Activated naive CD4-positive, alpha-beta T cell (primary cell): ENCODE measurements at regions not wholly inside any gene's neighbourhood (a gene's known extent, or its start where the extent isn't known, plus 50 kb on each side); places are given as distances from the start of the nearest gene placed in this dataset.
"Not testable (repeated sequence)": the region's sequence is repeated elsewhere in the genome, so short reads cannot be mapped to it uniquely, and the experiment has no call there.

Source experiments
- DNase-seq, 4 experiments: peaks; one replicate each; lab custom pipeline; 2025; lab: John Stamatoyannopoulos, UW

DNA sequence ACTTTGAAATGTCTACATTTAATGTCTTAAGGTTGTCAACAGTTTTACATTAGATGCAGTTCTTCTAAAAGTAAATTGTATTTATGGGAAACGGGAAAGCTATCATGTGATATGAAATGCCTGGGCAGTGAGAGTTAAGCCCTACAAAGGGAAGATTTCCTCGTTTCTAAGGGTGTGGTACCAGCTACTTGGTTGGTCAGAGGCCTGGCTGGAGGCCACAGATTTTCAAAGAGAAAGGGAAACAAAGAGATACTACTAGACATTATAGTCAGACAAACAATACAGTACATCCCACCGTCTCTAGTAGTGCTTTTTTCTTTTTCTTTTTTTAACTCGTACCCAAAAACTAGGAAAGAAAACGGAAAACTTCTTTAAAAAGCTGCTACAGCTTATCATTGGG is 467.8 kb downstream of the PCDH7 start:
- no peak for DNase-seq

DNA sequence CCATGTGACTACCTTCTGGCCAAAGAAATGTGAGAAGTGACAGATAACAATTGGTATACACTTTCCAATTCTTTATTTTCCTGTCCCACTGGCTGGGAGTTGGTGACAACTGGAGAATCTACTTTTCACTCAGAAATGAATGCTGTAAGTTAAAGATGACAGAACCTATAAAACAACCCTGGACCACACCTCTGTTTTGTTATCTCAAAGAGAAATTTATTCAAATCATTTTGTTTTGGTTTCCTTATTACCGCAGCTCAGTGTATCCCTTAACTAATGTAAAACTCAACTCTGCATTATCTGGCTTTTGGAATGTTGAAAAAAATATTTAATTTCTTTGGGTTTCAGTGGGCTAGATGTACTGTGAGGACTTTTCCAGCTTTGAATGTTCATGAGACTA is 469.8 kb downstream of the PCDH7 start:
- no peak for DNase-seq

DNA sequence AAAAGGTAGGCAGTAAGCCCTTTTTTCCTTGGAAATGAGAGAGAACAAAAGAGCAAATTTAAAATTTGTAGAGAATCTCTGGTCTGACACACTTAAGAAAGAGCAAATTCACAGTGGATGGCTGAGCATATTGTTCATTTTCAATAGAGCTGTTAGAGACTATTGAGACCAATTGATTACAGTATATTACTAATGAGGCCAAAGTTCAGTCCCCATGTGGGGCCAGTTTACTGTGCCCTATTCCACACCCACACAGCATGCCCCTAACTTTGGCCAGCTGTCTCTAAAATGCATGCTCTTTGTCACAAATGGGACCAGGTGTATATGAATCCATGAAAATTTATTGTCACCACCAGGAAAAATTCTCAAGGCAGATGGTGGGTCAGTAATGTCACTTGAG is 470.5 kb downstream of the PCDH7 start:
- DNase-seq: no peak

DNA sequence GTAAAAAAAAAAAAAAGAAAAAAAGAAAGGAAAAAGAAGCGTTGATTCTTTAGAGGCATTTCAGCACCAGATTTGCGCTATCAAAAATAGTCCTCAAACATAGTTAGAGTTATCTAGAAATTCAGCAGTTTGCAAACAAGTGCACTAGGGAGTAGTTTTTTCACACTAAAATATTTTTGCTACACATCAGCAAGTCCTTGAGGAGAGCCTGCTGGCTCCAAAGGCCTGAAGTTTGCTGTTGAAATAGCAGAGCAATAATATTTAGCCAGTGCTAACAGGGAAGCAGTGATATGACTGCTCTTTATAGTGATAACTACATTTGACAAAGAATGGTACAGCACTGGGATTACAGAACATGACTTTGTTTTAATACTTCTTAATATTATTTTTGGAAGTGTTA is 472.2 kb downstream of the PCDH7 start:
- no peak for DNase-seq

GRCh38 chr4:31193521-31193920 is 473.4 kb downstream of the PCDH7 start:
- no peak for DNase-seq

DNA sequence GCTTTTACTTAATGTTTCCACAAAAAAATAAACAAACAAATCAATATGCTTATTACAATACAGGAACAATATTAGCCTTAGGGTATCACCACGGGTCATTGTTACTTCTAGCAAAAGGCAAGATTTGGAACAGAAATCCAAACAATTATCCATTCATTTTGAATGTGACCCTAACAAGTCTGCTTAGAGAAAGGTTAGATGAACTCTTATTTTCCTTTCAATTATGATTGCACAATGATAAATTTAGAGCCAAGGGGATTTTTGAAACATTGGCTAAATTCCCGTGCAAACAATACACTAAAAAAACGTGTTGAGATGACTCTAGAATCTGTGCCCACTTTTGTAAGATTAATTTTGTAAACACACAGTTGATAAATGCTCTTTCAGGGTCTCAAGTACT is 474.7 kb downstream of the PCDH7 start:
- DNase-seq: no peak

DNA sequence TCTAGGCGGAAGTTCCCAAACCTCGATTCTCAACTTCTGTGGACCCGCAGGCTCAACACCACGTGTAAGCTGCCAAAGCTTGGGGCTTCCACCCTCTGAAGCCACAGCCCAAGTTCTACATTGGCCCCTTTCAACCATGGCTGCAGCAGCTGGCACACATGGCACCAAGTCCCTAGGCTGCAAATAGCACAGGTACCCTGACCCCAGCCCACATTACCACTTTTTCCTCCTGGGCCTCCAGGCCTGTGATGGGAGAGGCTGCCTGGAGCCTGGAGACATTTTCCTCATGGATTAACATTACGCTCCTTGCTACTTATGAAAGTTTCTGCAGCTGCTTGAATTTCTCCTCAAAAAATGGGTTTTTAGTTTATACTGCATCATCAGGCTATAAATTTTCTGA is 479.5 kb downstream of the PCDH7 start:
- no peak for DNase-seq

DNA sequence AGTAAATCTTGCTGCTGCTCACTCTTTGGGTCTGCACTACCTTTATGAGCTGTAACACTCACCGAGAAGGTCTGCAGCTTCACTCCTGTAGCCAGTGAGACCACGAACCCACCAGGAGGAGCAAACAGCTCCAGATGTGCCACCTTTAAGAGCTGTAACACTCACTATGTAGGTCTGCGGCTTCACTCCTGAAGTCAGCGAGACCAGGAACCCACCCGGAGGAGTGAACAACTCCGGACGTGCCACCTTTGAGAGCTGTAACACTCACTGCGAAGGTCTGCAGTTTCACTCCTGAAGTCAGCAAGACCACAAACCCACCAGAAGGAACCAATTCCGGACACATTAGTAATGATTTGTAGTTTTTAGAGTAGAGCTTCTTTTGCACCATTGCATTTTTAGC is 481.9 kb downstream of the PCDH7 start:
- DNase-seq: not testable (repeated sequence)

GRCh38 chr4:31204874-31205273 is 484.7 kb downstream of the PCDH7 start:
- no peak for DNase-seq

GRCh38 chr4:31220921-31221320 is 500.8 kb downstream of the PCDH7 start:
- no peak for DNase-seq

DNA sequence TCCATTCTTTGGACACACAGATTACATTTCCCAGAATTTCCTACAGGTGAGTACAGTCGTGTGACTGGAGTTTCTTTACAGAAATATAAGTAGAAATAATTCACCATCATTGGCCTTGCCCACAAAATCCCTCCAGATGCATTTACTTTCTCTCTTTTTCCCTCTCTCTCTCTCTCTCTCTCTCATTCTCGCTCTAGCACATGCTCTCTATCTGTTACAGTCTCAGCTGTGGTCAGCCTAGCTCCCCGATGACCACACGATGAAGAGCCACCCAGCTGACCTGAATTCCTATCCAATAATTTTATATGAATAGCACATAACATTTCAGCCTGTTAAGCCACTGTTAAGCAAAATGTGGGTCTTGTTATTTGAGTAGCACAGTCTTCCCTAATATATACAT is 507.9 kb downstream of the PCDH7 start:
- DNase-seq: no peak

DNA sequence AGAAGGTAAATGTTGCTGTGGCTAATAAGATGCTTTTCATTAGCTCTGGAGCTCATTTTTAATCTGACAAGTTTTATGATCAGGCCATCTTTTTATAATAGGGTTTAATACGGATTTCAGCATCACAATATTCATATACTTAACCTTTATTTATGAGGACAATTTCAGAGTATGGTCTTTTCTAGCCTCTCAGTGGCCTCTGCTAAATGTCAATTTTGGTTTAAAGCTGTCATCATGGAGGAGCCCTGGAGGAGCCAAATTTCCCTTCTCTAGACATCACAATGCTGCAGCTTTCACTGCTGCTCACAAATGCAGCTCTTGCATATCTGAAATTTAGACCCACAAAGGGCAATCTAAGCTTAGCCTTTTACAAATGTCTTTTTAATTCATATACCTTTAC is 510.4 kb downstream of the PCDH7 start:
- no peak for DNase-seq

- no peak for DNase-seq
Observed at GRCh38 chr4:31234494-31234893, 514.3 kb downstream of the PCDH7 start.

DNA sequence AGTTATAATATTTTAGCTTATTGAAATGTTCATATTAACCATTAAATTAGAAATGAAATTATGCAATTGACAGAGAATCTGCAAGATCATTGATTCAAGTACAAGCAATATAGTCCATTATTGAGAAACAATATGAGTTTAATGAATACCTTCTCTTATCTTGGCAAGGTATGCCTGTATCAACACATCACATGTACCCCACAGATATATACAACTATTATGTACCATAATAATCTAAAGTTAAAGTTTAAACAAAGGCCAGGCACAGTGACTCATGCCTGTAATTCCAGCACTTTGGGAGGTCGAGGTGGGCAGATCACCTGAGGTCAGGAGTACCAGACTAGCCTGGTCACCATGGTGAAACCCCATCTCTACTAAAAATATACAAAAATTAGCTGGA is 514.7 kb downstream of the PCDH7 start:
- no peak for DNase-seq

DNA sequence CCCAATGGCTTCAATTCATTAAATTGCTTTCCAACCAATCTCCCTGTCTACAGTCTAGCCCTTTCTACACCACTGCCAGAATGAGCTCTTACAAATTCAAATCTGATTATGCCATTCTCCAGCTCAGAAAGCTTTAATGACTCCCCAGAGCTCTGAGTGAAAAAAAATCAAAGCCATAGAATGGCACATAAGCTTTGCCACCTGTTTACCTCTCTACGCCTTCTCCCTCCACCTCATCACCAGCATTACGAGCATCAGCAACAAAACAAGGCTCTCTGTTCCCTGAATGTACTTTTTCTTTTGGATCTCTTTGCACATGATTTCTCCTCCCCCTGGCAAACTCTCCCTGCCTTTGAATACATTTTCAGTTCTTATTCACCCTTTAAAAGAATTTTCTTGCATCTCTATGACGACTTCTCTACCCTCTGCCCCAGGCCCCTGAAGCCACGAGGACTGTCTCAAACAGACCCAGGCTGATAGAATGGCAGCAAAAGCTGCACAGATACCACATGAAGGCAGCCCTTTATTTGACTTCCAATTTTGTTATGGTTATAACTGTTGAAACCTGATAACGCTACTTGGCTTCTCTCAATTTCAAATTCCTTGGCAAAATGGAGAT is 516.0 kb downstream of the PCDH7 start:
- no peak for DNase-seq

DNA sequence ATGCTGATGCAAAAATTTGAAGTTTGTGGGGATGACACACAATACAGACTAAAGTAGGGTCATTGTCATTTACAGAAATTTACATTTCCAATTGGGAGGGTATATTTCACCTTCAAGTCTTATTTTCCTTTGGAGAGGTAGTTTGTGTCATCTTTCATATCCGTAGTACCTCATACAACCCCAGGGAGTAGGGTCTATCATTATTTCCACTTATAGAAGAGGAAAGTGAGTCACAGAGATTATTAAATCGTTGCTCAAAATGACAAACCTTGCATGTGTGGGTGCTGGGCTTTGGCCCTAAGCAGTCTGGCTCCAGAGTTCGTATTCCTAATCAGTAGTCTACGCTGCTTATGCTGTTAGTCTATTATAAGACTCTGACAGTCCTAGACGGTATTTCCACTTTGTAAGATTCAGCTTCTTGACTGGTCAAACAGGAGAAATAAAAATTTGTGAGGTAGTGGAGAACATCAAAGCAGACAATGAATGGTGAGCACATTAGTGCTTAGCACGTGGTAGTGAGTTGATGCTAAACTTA is 516.5 kb downstream of the PCDH7 start:
- DNase-seq: no peak

DNA sequence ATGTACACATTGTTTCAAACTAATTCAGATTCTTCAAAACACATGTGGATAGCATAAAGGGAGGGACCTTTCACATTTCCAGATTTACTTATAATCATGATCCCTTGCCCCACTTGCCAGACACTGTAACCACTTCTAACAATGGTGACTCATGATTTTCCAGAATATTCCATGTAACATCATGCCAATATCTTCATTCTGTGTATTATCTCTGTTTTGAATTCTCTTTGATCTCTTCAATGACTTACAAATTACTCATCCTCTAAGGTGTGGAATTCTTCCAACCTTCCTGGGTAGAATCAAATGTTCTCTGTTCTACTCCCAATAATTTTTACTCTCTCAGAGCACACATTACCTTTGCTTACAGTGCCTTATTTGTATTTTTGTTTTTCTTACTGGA is 517.1 kb downstream of the PCDH7 start:
- no peak for DNase-seq

DNA sequence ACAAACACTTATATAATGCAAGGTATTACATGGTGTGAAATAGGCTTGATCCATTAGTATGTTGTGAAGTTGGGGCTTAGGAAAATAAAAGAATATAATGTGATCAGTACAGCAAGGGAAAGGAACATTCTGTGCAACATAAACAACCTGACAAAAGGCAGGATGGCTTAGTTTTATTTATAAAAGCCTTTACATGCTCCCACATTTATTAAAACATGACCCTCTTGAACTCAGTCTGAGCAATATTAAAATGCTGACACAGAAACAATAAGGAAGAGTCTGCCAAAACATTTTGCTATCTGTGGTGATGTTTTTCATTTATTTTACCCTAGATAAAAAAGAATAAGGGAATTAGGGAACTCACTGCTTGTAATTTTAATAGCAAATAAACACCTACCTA is 519.7 kb downstream of the PCDH7 start:
- no peak for DNase-seq

- no peak for DNase-seq
Observed at GRCh38 chr4:31241504-31242106, 521.4 kb downstream of the PCDH7 start.

DNA sequence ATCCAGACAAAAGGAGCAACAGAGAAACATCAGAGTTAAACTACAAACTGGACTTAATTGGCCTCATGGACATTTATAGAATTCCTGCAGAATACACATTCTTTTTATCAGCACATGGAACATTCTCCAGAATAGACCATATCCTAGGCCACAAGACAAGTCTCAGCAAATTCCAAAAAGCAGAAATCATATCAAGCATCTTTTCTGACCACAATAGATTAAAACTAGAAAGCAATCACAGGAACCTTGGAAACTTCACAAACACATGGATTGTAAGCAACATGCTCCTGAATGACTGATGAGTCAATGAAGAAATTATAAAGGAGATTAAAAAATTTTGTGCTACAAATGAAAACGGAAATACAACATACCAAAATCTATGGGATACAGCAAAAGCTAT is 526.7 kb downstream of the PCDH7 start:
- no peak for DNase-seq

GRCh38 chr4:31259119-31259518 is 539.0 kb downstream of the PCDH7 start:
- no peak for DNase-seq

- DNase-seq: no peak
Observed at GRCh38 chr4:31261632-31262031, 541.5 kb downstream of the PCDH7 start.

DNA sequence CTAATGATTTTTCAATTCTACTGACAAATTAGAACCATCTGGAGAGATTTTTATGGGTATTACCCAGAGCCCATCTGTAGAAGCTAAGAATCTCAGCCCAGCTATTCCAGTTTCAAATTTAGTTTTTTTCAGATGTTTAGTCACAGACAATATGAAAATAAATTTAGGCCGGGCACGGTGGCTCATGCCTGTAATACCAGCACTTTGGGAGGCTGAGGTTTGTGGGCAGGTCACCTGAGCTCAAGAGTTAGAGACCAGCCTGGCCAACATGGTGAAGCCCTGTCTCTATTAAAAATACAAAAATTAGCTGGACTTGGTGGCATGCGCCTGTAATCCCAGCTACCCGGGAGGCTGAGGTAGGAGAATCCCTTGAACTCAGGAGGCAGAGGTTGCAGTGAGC is 545.9 kb downstream of the PCDH7 start:
- DNase-seq: not testable (repeated sequence)
